Activated naive CD8-positive, alpha-beta T cell treated with anti-CD3 and anti-CD28 coated beads for 36 hours (primary cell): ENCODE measurements at regions not wholly inside any gene's neighbourhood (a gene's known extent, or its start where the extent isn't known, plus 50 kb on each side); places are given as distances from the start of the nearest gene placed in this dataset.
"Not testable (repeated sequence)": the region's sequence is repeated elsewhere in the genome, so short reads cannot be mapped to it uniquely, and the experiment has no call there.

Source experiments
- DNase-seq: peaks from one replicate; pipeline ENCODE4 v3.0.0; 2021
- H3K27ac Mint-ChIP-seq: one replicate; pipeline ENCODE4 v1.8.0; 2022; ENCODE audit warnings: mild to moderate bottlenecking, moderate library complexity, mixed read lengths
- H3K27me3 Mint-ChIP-seq: one replicate; pipeline ENCODE4 v1.8.0; 2022; ENCODE audit warnings: mild to moderate bottlenecking, mixed read lengths
- H3K36me3 Mint-ChIP-seq: one replicate; pipeline ENCODE4 v1.8.0; 2021; ENCODE audit warnings: mild to moderate bottlenecking, mixed read lengths
- H3K4me1 Mint-ChIP-seq: one replicate; pipeline ENCODE4 v1.8.0; 2021; ENCODE audit warnings: mixed read lengths
- H3K4me3 Mint-ChIP-seq: one replicate; pipeline ENCODE4 v1.8.0; 2022; ENCODE audit warnings: mild to moderate bottlenecking, moderate library complexity, mixed read lengths
- H3K9me3 Mint-ChIP-seq: one replicate; pipeline ENCODE4 v1.8.0; 2022; ENCODE audit warnings: mixed read lengths

GRCh38 chr7:156590212-156590611 is 50.4 kb upstream of the RNF32 start:
- Mint-ChIP-seq H3K27me3 (peaks cover 14% of the 10 kb centered on the region), H3K4me1 (no peaks in the 10 kb centered on the region), H3K4me3 (no peak overlapping the region), H3K27ac (no peak overlapping the region), H3K9me3 (peaks cover 9% of the 10 kb centered on the region), H3K36me3 (peaks cover 5% of the 10 kb centered on the region)
- DNase-seq = no peak

GRCh38 chr7:156589808-156590207 is 50.8 kb upstream of the RNF32 start:
- H3K36me3 Mint-ChIP-seq = peaks cover 5% of the 10 kb centered on the region
- H3K27me3 Mint-ChIP-seq = peaks cover 16% of the 10 kb centered on the region
- peaks cover 9% of the 10 kb centered on the region for H3K9me3 Mint-ChIP-seq
- H3K4me1 Mint-ChIP-seq = no peaks in the 10 kb centered on the region
- no peak overlapping the region for H3K27ac Mint-ChIP-seq
- no peak for DNase-seq
- H3K4me3 Mint-ChIP-seq = no peak overlapping the region

- H3K27me3 Mint-ChIP-seq = peaks cover 7% of the 10 kb centered on the region
- no peak overlapping the region for H3K4me3 Mint-ChIP-seq
- H3K27ac Mint-ChIP-seq = no peak overlapping the region
- H3K9me3 Mint-ChIP-seq = peaks cover 6% of the 10 kb centered on the region
- H3K4me1 Mint-ChIP-seq = no peaks in the 10 kb centered on the region
- peaks cover 2% of the 10 kb centered on the region for H3K36me3 Mint-ChIP-seq
- no peak for DNase-seq
Measured at GRCh38 chr7:156585926-156586325, 54.6 kb upstream of the RNF32 start.

GRCh38 chr7:156585025-156585648 is 55.4 kb upstream of the RNF32 start:
- peaks cover 7% of the 10 kb centered on the region for H3K27me3 Mint-ChIP-seq
- H3K27ac Mint-ChIP-seq = no peak overlapping the region
- DNase-seq = no peak
- peaks cover 2% of the 10 kb centered on the region for H3K36me3 Mint-ChIP-seq
- H3K9me3 Mint-ChIP-seq = peaks cover 6% of the 10 kb centered on the region
- no peaks in the 10 kb centered on the region for H3K4me1 Mint-ChIP-seq
- no peak overlapping the region for H3K4me3 Mint-ChIP-seq

GRCh38 chr7:156582591-156583123 is 57.9 kb upstream of the RNF32 start:
- Mint-ChIP-seq H3K36me3 (peaks cover 2% of the 10 kb centered on the region), H3K4me1 (no peaks in the 10 kb centered on the region), H3K9me3 (peaks cover 6% of the 10 kb centered on the region), H3K27ac (no peak overlapping the region), H3K27me3 (peaks cover 7% of the 10 kb centered on the region), H3K4me3 (no peak overlapping the region)
- no peak for DNase-seq

- no peaks in the 10 kb centered on the region for H3K36me3 Mint-ChIP-seq
- H3K4me1 Mint-ChIP-seq = no peaks in the 10 kb centered on the region
- H3K27me3 Mint-ChIP-seq = peaks cover 11% of the 10 kb centered on the region
- H3K27ac Mint-ChIP-seq = no peak overlapping the region
- no peaks in the 10 kb centered on the region for H3K9me3 Mint-ChIP-seq
- H3K4me3 Mint-ChIP-seq = no peak overlapping the region
- no peak for DNase-seq
Measured at GRCh38 chr7:156580036-156580435, 60.5 kb upstream of the RNF32 start.

GRCh38 chr7:156579566-156579965 is 61.0 kb upstream of the RNF32 start:
- no peak overlapping the region for H3K4me3 Mint-ChIP-seq
- H3K27ac Mint-ChIP-seq = no peak overlapping the region
- no peaks in the 10 kb centered on the region for H3K9me3 Mint-ChIP-seq
- no peak for DNase-seq
- H3K4me1 Mint-ChIP-seq = no peaks in the 10 kb centered on the region
- no peaks in the 10 kb centered on the region for H3K36me3 Mint-ChIP-seq
- peaks cover 12% of the 10 kb centered on the region for H3K27me3 Mint-ChIP-seq

- no peak for DNase-seq
- peaks cover 16% of the 10 kb centered on the region for H3K27me3 Mint-ChIP-seq
- no peaks in the 10 kb centered on the region for H3K36me3 Mint-ChIP-seq
- no peaks in the 10 kb centered on the region for H3K9me3 Mint-ChIP-seq
- no peak overlapping the region for H3K4me3 Mint-ChIP-seq
- no peak overlapping the region for H3K27ac Mint-ChIP-seq
- H3K4me1 Mint-ChIP-seq = no peaks in the 10 kb centered on the region
Measured at GRCh38 chr7:156578978-156579430, 61.6 kb upstream of the RNF32 start.

GRCh38 chr7:156578578-156578940 is 62.0 kb upstream of the RNF32 start:
- H3K9me3 Mint-ChIP-seq = no peaks in the 10 kb centered on the region
- DNase-seq = no peak
- peaks cover 21% of the 10 kb centered on the region for H3K27me3 Mint-ChIP-seq
- no peaks in the 10 kb centered on the region for H3K4me1 Mint-ChIP-seq
- no peaks in the 10 kb centered on the region for H3K36me3 Mint-ChIP-seq
- H3K4me3 Mint-ChIP-seq = no peak overlapping the region
- no peak overlapping the region for H3K27ac Mint-ChIP-seq

- Mint-ChIP-seq H3K4me1 (no peaks in the 10 kb centered on the region), H3K27me3 (peaks cover 27% of the 10 kb centered on the region), H3K27ac (no peak overlapping the region), H3K9me3 (no peaks in the 10 kb centered on the region), H3K4me3 (no peak overlapping the region), H3K36me3 (no peaks in the 10 kb centered on the region)
- no peak for DNase-seq
Measured at GRCh38 chr7:156577645-156578577, 62.7 kb upstream of the RNF32 start.

GRCh38 chr7:156576216-156577058 is 64.1 kb upstream of the RNF32 start:
- H3K27me3 Mint-ChIP-seq = peaks cover 32% of the 10 kb centered on the region
- no peaks in the 10 kb centered on the region for H3K4me1 Mint-ChIP-seq
- H3K9me3 Mint-ChIP-seq = no peaks in the 10 kb centered on the region
- no peak overlapping the region for H3K27ac Mint-ChIP-seq
- no peaks in the 10 kb centered on the region for H3K36me3 Mint-ChIP-seq
- no peak for DNase-seq
- no peak overlapping the region for H3K4me3 Mint-ChIP-seq

- no peaks in the 10 kb centered on the region for H3K4me1 Mint-ChIP-seq
- H3K36me3 Mint-ChIP-seq = no peaks in the 10 kb centered on the region
- H3K4me3 Mint-ChIP-seq = no peak overlapping the region
- H3K9me3 Mint-ChIP-seq = peaks cover 16% of the 10 kb centered on the region
- no peak overlapping the region for H3K27ac Mint-ChIP-seq
- peaks cover 12% of the 10 kb centered on the region for H3K27me3 Mint-ChIP-seq
- DNase-seq = no peak
Measured at GRCh38 chr7:156568258-156568657, 72.3 kb upstream of the RNF32 start.

GRCh38 chr7:156566812-156567549 is 73.6 kb upstream of the RNF32 start:
- no peaks in the 10 kb centered on the region for H3K4me1 Mint-ChIP-seq
- no peaks in the 10 kb centered on the region for H3K36me3 Mint-ChIP-seq
- peaks cover 16% of the 10 kb centered on the region for H3K9me3 Mint-ChIP-seq
- DNase-seq = no peak
- H3K27me3 Mint-ChIP-seq = peaks cover 4% of the 10 kb centered on the region
- H3K27ac Mint-ChIP-seq = no peak overlapping the region
- no peak overlapping the region for H3K4me3 Mint-ChIP-seq

GRCh38 chr7:156565002-156565401 is 75.6 kb upstream of the RNF32 start:
- H3K36me3 Mint-ChIP-seq, H3K4me3 Mint-ChIP-seq, DNase-seq, H3K27ac Mint-ChIP-seq, H3K4me1 Mint-ChIP-seq: not testable (repeated sequence)
- Mint-ChIP-seq H3K27me3 (peaks cover 16% of the 10 kb centered on the region), H3K9me3 (peaks cover 16% of the 10 kb centered on the region)
